IMR-90 (cell line): ENCODE measurements at regions not wholly inside any gene's neighbourhood (a gene's known extent, or its start where the extent isn't known, plus 50 kb on each side); places are given as distances from the start of the nearest gene placed in this dataset.

Source experiments
- BHLHE40 ChIP-seq: fragments of 150-350 bp; IDR thresholded peaks from 2 replicates; pipeline ENCODE4 v1.6.1; 2016; ENCODE audit warnings: mild to moderate bottlenecking, low read depth, low read length
- CEBPB ChIP-seq: IDR thresholded peaks from 2 replicates; pipeline ENCODE4 v1.6.1; 2012; ENCODE audit warnings: low read depth, low read length, improper control_type of control experiment
- CHD1 ChIP-seq: IDR thresholded peaks from 2 replicates; pipeline ENCODE4 v1.6.1; 2012; ENCODE audit warnings: low read depth, low read length, improper control_type of control experiment
- MAZ ChIP-seq: IDR thresholded peaks from 2 replicates; pipeline ENCODE4 v1.6.1; 2012; ENCODE audit warnings: low read depth, mild to moderate bottlenecking, low read length, improper control_type of control experiment, moderate library complexity, borderline replicate concordance
- MXI1 ChIP-seq: IDR thresholded peaks from 2 replicates; pipeline ENCODE4 v1.6.1; 2012; ENCODE audit warnings: low read depth, mild to moderate bottlenecking, low read length, moderate library complexity, borderline replicate concordance
- NFE2L2 ChIP-seq: fragments of 150-350 bp; IDR thresholded peaks from 2 replicates; pipeline ENCODE4 v1.6.1; 2016; ENCODE audit warnings: low read depth, mild to moderate bottlenecking, low read length
- POLR2A ChIP-seq: IDR thresholded peaks from 2 replicates; pipeline ENCODE4 v1.6.1; 2012; ENCODE audit warnings: mild to moderate bottlenecking, low read depth, low read length
- RAD21 ChIP-seq: IDR thresholded peaks from 2 replicates; pipeline ENCODE4 v1.6.1; 2012; ENCODE audit warnings: low read length, improper control_type of control experiment
- RCOR1 ChIP-seq: IDR thresholded peaks from 2 replicates; pipeline ENCODE4 v1.6.1; 2012; ENCODE audit warnings: mild to moderate bottlenecking, low read length, improper control_type of control experiment; ENCODE audit not compliant: insufficient replicate concordance
- RFX5 ChIP-seq: IDR thresholded peaks from 2 replicates; pipeline ENCODE4 v1.8.0; 2012; ENCODE audit warnings: low read depth, mild to moderate bottlenecking, low read length, moderate library complexity
- SMC3 ChIP-seq: fragments of 150-350 bp; IDR thresholded peaks from 2 replicates; pipeline ENCODE4 v1.6.1; 2016; ENCODE audit warnings: low read depth, mild to moderate bottlenecking, antibody characterized with exemption, low read length, moderate library complexity
- TF ChIP-seq, protein P1 (sequence below): conservative IDR thresholded peaks from 2 replicates; pipeline ENCODE4 v1.5.1; 2012; ENCODE audit warnings: mild to moderate bottlenecking, low read depth, low read length, improper control_type of control experiment
- TF ChIP-seq, protein P2 (sequence below): fragments of 150-350 bp; IDR thresholded peaks from 2 replicates; pipeline ENCODE4 v1.6.1; 2017; ENCODE audit warnings: mild to moderate bottlenecking, antibody characterized with exemption, low read length, low read depth
- TF ChIP-seq, protein P3 (sequence below): fragments of 150-350 bp; IDR thresholded peaks from 2 replicates; pipeline ENCODE4 v1.6.1; 2016; ENCODE audit warnings: low read depth, mild to moderate bottlenecking, low read length, moderate library complexity, borderline replicate concordance

DNA sequence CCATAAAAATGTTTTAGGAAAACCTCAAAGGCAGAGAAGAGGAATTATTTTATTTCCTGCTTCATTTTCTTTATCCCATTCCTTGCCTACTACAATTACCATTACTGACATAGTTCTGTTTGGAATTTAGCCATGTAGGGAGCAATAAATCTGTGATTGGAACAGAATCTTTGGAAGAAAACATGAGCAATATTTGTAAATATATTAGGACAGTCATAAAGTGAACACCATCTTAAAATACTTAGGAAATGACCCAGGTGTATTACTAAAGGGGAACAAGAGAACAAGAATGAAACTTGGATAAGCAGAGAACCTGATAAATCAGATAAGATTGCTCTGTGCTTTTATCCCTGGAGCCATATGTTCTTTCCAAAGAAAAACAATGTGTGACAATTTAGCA is 1326.0 kb upstream of the FLRT2 start:
- TF ChIP-seq, protein P1, sequence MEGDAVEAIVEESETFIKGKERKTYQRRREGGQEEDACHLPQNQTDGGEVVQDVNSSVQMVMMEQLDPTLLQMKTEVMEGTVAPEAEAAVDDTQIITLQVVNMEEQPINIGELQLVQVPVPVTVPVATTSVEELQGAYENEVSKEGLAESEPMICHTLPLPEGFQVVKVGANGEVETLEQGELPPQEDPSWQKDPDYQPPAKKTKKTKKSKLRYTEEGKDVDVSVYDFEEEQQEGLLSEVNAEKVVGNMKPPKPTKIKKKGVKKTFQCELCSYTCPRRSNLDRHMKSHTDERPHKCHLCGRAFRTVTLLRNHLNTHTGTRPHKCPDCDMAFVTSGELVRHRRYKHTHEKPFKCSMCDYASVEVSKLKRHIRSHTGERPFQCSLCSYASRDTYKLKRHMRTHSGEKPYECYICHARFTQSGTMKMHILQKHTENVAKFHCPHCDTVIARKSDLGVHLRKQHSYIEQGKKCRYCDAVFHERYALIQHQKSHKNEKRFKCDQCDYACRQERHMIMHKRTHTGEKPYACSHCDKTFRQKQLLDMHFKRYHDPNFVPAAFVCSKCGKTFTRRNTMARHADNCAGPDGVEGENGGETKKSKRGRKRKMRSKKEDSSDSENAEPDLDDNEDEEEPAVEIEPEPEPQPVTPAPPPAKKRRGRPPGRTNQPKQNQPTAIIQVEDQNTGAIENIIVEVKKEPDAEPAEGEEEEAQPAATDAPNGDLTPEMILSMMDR = no peak
- TF ChIP-seq POLR2A = no peak
- TF ChIP-seq CHD1 = no peak
- no peak for TF ChIP-seq NFE2L2
- TF ChIP-seq RAD21 = no peak
- no peak for TF ChIP-seq MXI1
- TF ChIP-seq, protein P2, sequence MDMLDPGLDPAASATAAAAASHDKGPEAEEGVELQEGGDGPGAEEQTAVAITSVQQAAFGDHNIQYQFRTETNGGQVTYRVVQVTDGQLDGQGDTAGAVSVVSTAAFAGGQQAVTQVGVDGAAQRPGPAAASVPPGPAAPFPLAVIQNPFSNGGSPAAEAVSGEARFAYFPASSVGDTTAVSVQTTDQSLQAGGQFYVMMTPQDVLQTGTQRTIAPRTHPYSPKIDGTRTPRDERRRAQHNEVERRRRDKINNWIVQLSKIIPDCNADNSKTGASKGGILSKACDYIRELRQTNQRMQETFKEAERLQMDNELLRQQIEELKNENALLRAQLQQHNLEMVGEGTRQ = no peak
- TF ChIP-seq MAZ = no peak
- TF ChIP-seq RCOR1 = no peak
- no peak for TF ChIP-seq RFX5
- TF ChIP-seq SMC3 = no peak
- no peak for TF ChIP-seq CEBPB
- TF ChIP-seq, protein P3, sequence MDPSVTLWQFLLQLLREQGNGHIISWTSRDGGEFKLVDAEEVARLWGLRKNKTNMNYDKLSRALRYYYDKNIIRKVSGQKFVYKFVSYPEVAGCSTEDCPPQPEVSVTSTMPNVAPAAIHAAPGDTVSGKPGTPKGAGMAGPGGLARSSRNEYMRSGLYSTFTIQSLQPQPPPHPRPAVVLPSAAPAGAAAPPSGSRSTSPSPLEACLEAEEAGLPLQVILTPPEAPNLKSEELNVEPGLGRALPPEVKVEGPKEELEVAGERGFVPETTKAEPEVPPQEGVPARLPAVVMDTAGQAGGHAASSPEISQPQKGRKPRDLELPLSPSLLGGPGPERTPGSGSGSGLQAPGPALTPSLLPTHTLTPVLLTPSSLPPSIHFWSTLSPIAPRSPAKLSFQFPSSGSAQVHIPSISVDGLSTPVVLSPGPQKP = no peak
- no peak for TF ChIP-seq BHLHE40
